Effector CD4-positive, alpha-beta T cell (primary cell): ENCODE measurements at regions not wholly inside any gene's neighbourhood (a gene's known extent, or its start where the extent isn't known, plus 50 kb on each side); places are given as distances from the start of the nearest gene placed in this dataset.
"Not testable (repeated sequence)": the region's sequence is repeated elsewhere in the genome, so short reads cannot be mapped to it uniquely, and the experiment has no call there.

Source experiments
- DNase-seq: peaks from one replicate; pipeline ENCODE4 v3.0.0-alpha.2; 2020

- no peak for DNase-seq
Observed at GRCh38 chr2:147460155-147460554, 384.7 kb upstream of the ACVR2A start.

GRCh38 chr2:147456779-147457178 is 388.1 kb upstream of the ACVR2A start:
- no peak for DNase-seq

- no peak for DNase-seq
Observed at GRCh38 chr2:147451902-147452515, 392.8 kb upstream of the ACVR2A start.

- no peak for DNase-seq
Observed at GRCh38 chr2:147450661-147451510, 393.9 kb upstream of the ACVR2A start.

GRCh38 chr2:147449323-147449991 is 395.4 kb upstream of the ACVR2A start:
- DNase-seq, result peak; percentile 33

GRCh38 chr2:147442816-147443215 is 402.0 kb upstream of the ACVR2A start:
- DNase-seq, result no peak

- DNase-seq, result no peak
Observed at GRCh38 chr2:147441182-147441581, 403.6 kb upstream of the ACVR2A start.

GRCh38 chr2:147440734-147441133 is 404.1 kb upstream of the ACVR2A start:
- DNase-seq, result no peak

GRCh38 chr2:147439986-147440385 is 404.8 kb upstream of the ACVR2A start:
- DNase-seq, result no peak

- DNase-seq, result no peak
Observed at GRCh38 chr2:147438882-147439281, 405.9 kb upstream of the ACVR2A start.

- DNase-seq, result no peak
Observed at GRCh38 chr2:147433822-147434221, 411.0 kb upstream of the ACVR2A start.

GRCh38 chr2:147430408-147430807 is 414.4 kb upstream of the ACVR2A start:
- no peak for DNase-seq

GRCh38 chr2:147428120-147428747 is 416.6 kb upstream of the ACVR2A start:
- DNase-seq, result no peak

GRCh38 chr2:147425437-147426029 is 419.3 kb upstream of the ACVR2A start:
- no peak for DNase-seq

GRCh38 chr2:147424766-147425165 is 420.1 kb upstream of the ACVR2A start:
- DNase-seq, result no peak

- no peak for DNase-seq
Observed at GRCh38 chr2:147420947-147421675, 423.7 kb upstream of the ACVR2A start.

GRCh38 chr2:147420517-147420916 is 424.3 kb upstream of the ACVR2A start:
- no peak for DNase-seq

GRCh38 chr2:147416099-147416498 is 428.7 kb upstream of the ACVR2A start:
- DNase-seq, result no peak

GRCh38 chr2:147414656-147415055 is 430.2 kb upstream of the ACVR2A start:
- DNase-seq, result not testable (repeated sequence)

- DNase-seq, result no peak
Observed at GRCh38 chr2:147408357-147408756, 436.5 kb upstream of the ACVR2A start.

- no peak for DNase-seq
Observed at GRCh38 chr2:147405651-147406050, 439.2 kb upstream of the ACVR2A start.

GRCh38 chr2:147398996-147399395 is 445.8 kb upstream of the ACVR2A start:
- DNase-seq, result no peak
